AG04450 (cell line): ENCODE measurements at regions not wholly inside any gene's neighbourhood (a gene's known extent, or its start where the extent isn't known, plus 50 kb on each side); places are given as distances from the start of the nearest gene placed in this dataset.

Experiments used
- CTCF ChIA-PET: fragments of 300-600, 350-600 bp; formaldehyde crosslinking; extraction: SDS; loops from one replicate; lab custom pipeline; 2022; ENCODE audit warnings: antibody characterized with exemption, inconsistent platforms; lab: Charles Lee
- POLR2A ChIA-PET: fragments of 350-600 bp; formaldehyde crosslinking; extraction: SDS; loops from one replicate; lab custom pipeline; 2021; ENCODE audit warnings: antibody characterized with exemption, inconsistent platforms; lab: Yijun Ruan, JAX
- DNase-seq: peaks from one replicate; pipeline ENCODE4 v3.0.0-alpha.2; 2011; ENCODE audit warnings: low read depth, low spot score
- H3K27ac ChIP-seq: one replicate; pipeline ENCODE4 v1.5.1; 2012; ENCODE audit warnings: low read depth, low read length, control low read depth
- H3K27me3 ChIP-seq: one replicate; pipeline ENCODE4 v1.6.0; 2012; ENCODE audit warnings: low read length; ENCODE audit not compliant: control insufficient read depth, insufficient read depth
- H3K4me3 ChIP-seq: 2 replicates; pipeline ENCODE4 v1.5.1; 2011; ENCODE audit warnings: mild to moderate bottlenecking, low read depth, low read length, control low read depth
- H3K9me3 ChIP-seq: 2 replicates; pipeline ENCODE4 v1.5.1; 2012; ENCODE audit warnings: low read length; ENCODE audit not compliant: control insufficient read depth, insufficient read depth
- CTCF ChIP-seq: IDR thresholded peaks from 2 replicates; pipeline ENCODE4 v1.5.1; 2011; ENCODE audit warnings: low read depth, low read length, control low read depth, inconsistent platforms

DNA sequence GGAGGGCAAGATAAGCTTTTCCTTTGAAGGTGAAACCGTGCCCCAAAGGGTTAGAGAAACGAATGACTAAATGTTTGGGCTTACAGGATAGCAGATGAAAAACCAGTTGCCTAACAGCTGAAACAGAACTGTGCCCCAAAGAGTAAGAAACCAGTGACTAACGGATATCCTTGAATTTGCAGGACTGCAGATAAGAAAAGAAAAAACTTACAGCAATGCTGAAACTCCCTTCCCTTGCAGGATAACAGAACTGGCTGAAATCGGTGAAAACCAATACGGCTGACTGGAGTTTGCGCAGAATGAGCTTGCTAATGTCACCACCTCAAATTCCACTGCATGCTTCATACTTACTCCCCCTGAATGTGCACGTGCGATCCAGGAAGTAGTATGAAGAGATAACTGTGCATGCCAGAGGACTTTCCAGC lies 175.2 kb upstream of the NLRP1 start:
- no peak for DNase-seq
- H3K27me3 ChIP-seq = peaks cover 14% of the 10 kb centered on the region
- no peak for TF ChIP-seq CTCF
- peaks cover 10% of the 10 kb centered on the region for H3K9me3 ChIP-seq
- no peak overlapping the region for H3K27ac ChIP-seq
- ChIA-PET POLR2A (interaction anchor here (0.6 kb wide), 1 partner anchor 13 kb away, joined by 6 read pairs; no protein-coding TSS in a partner anchor), CTCF (no interaction called here)
- H3K4me3 ChIP-seq = no peak overlapping the region

DNA sequence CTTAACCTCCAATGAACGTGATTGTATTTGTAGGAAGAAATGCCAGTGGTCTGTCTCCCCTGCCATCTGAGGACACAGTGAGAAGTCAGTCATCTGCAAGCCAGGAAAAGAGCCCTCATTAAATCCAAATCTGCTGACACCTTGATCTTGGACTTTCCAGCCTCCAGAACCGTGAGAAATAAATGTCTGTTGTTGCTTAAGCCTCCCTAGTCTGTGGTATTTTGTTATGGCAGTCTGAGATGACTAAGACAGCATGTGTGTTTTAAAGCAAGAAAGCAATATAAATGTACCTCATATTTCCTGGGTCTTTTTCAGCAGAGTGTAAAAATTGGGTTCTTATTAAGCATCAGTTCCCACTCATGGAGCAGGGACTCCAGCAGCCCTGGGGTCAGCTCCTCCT lies 177.9 kb upstream of the NLRP1 start:
- ChIA-PET POLR2A (interaction anchor here (0.6 kb wide), 1 partner anchor 33 kb away, joined by 3 read pairs; no protein-coding TSS in a partner anchor), CTCF (no interaction called here)
- no peak for TF ChIP-seq CTCF
- H3K4me3 ChIP-seq = no peak overlapping the region
- H3K27ac ChIP-seq = no peak overlapping the region
- H3K9me3 ChIP-seq = peaks cover 10% of the 10 kb centered on the region
- peaks cover 26% of the 10 kb centered on the region for H3K27me3 ChIP-seq
- no peak for DNase-seq

GRCh38 chr17:5763595-5764306 lies 179.4 kb upstream of the NLRP1 start:
- TF ChIP-seq CTCF = no peak
- Histone ChIP-seq H3K27me3 (peaks cover 26% of the 10 kb centered on the region), H3K4me3 (no peak overlapping the region), H3K9me3 (peaks cover 5% of the 10 kb centered on the region; the same call in 1 of the 2 replicates), H3K27ac (no peak overlapping the region)
- DNase-seq = no peak
- CTCF ChIA-PET = no interaction called here
- POLR2A ChIA-PET = no interaction called here

DNA sequence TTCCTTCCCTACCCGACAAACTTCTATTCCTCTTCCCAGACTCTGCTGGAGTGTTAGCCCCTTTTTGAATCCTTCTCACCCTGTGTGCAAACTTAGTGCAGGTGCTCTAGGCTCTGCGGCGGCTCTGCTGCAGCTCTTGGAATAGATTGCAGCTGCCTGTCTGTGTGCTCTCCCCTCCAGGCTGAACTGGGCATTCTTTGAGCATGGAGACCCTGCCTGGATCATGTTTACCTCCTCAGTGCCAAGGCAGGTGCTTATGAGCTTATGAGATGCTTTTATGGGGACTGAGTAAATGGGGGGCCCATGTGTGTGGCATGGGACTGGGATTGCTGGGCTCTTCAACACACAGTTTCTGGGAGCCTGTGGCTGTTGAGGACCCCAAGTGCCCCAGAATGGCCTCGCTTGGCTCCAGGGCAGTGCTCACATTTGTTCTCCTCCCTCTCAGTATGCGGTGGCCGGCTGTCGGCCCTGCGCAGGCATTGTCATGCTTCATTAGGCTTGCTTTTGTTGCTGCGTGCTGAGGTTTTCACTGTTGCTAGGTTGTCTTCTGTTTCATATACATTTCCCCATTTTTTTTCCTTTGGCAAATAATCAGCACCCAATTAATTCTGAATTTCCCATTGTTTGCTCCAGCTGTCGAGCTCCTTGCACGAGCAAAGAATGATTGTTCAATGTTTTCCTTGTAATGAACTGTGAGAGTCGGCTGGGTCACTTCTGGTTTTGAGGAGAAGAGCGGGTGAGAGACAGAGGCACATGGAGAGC lies 185.5 kb upstream of the NLRP1 start:
- CTCF ChIA-PET = no interaction called here
- no peak for TF ChIP-seq CTCF
- Histone ChIP-seq H3K9me3 (no peaks in the 10 kb centered on the region; the same call in 1 of the 2 replicates), H3K27ac (no peak overlapping the region), H3K27me3 (peaks cover 12% of the 10 kb centered on the region), H3K4me3 (no peak overlapping the region)
- POLR2A ChIA-PET = no interaction called here
- no peak for DNase-seq
